ENCODE measurements at regions not wholly inside any gene's neighbourhood (a gene's known extent, or its start where the extent isn't known, plus 50 kb on each side); places are given as distances from the start of the nearest gene placed in this dataset.

GRCh38 chr7:3196629-3197400 lies 104.2 kb upstream of the SDK1 start:
- no peak for FAIRE-seq

- no peak for FAIRE-seq
Measured at GRCh38 chr7:3197567-3198213, 103.4 kb upstream of the SDK1 start.

GRCh38 chr7:3198316-3198715 lies 102.7 kb upstream of the SDK1 start:
- no peak for FAIRE-seq

GRCh38 chr7:3200504-3200903 lies 100.5 kb upstream of the SDK1 start:
- no peak for FAIRE-seq

- no peak for FAIRE-seq
Measured at GRCh38 chr7:3201306-3201705, 99.7 kb upstream of the SDK1 start.

- no peak for FAIRE-seq
Measured at GRCh38 chr7:3201937-3202710, 98.9 kb upstream of the SDK1 start.

- FAIRE-seq = no peak
Measured at GRCh38 chr7:3204526-3204925, 96.5 kb upstream of the SDK1 start.

GRCh38 chr7:3206101-3206500 lies 95.0 kb upstream of the SDK1 start:
- FAIRE-seq = no peak

- FAIRE-seq = no peak
Measured at GRCh38 chr7:3206771-3207191, 94.3 kb upstream of the SDK1 start.

GRCh38 chr7:3207387-3207902 lies 93.6 kb upstream of the SDK1 start:
- no peak for FAIRE-seq

GRCh38 chr7:3210531-3210930 lies 90.5 kb upstream of the SDK1 start:
- FAIRE-seq = no peak

- FAIRE-seq = no peak
Measured at GRCh38 chr7:3214090-3214413, 87.0 kb upstream of the SDK1 start.

GRCh38 chr7:3215624-3216585 lies 85.1 kb upstream of the SDK1 start:
- no peak for FAIRE-seq

- FAIRE-seq = no peak
Measured at GRCh38 chr7:3217166-3217565, 83.9 kb upstream of the SDK1 start.

GRCh38 chr7:3218411-3219225 lies 82.4 kb upstream of the SDK1 start:
- no peak for FAIRE-seq

- no peak for FAIRE-seq
Measured at GRCh38 chr7:3229904-3230470, 71.1 kb upstream of the SDK1 start.

GRCh38 chr7:3230908-3231307 lies 70.1 kb upstream of the SDK1 start:
- FAIRE-seq = no peak

GRCh38 chr7:3232228-3232627 lies 68.8 kb upstream of the SDK1 start:
- FAIRE-seq = no peak

- no peak for FAIRE-seq
Measured at GRCh38 chr7:3233301-3233700, 67.8 kb upstream of the SDK1 start.

GRCh38 chr7:3234051-3234450 lies 67.0 kb upstream of the SDK1 start:
- FAIRE-seq = no peak

- FAIRE-seq = no peak
Measured at GRCh38 chr7:3234851-3235250, 66.2 kb upstream of the SDK1 start.

Measured in A204.1 (cell line).